H1 (cell line): ENCODE measurements at regions not wholly inside any gene's neighbourhood (a gene's known extent, or its start where the extent isn't known, plus 50 kb on each side); places are given as distances from the start of the nearest gene placed in this dataset.

ENCODE experiments used
- CTCF ChIA-PET: fragments of 300-600 bp; sonication (Branson Sonifier 250); formaldehyde crosslinking; loops from one replicate; lab custom pipeline; 2021; ENCODE audit not compliant: partially characterized antibody; lab: Charles Lee
- POLR2A ChIA-PET: fragments of 300-600 bp; sonication (Branson Sonifier 250); formaldehyde crosslinking; loops from one replicate; lab custom pipeline; 2021; ENCODE audit warnings: inconsistent platforms; ENCODE audit not compliant: partially characterized antibody; lab: Charles Lee
- DNase-seq, 2 experiments: peaks; one replicate each; pipeline versions ENCODE4 v3.0.0 to v3.0.0-alpha.2; 2010 to 2022; ENCODE audit warnings: low spot score in 2 of 2, low read depth in 1 of 2, mixed read lengths in 1 of 2
- FAIRE-seq: peaks from 2 replicates; lab custom pipeline; 2011; peaks lifted over from hg19 to GRCh38; lab: Jason Lieb, UNC
- H2AFZ ChIP-seq: 2 replicates; pipeline ENCODE4 v1.8.1; 2012; ENCODE audit warnings: low read length, inconsistent platforms
- H2AK5ac ChIP-seq: 2 replicates; pipeline ENCODE4 v1.6.1; 2013; ENCODE audit warnings: low read depth, low read length
- H2BK120ac ChIP-seq: replicated peaks from 2 replicates; pipeline ENCODE3; 2013; ENCODE audit warnings: low read depth, low read length, inconsistent platforms
- H2BK12ac ChIP-seq: 2 replicates; pipeline ENCODE4 v1.6.1; 2013; ENCODE audit warnings: low read depth, low read length
- H2BK15ac ChIP-seq: 2 replicates; pipeline ENCODE4 v1.6.1; 2013; ENCODE audit warnings: low read length
- H2BK20ac ChIP-seq: 2 replicates; pipeline ENCODE4 v1.6.1; 2013; ENCODE audit warnings: low read length
- H2BK5ac ChIP-seq: 2 replicates; pipeline ENCODE4 v1.6.1; 2013; ENCODE audit warnings: low read depth, low read length
- H3K14ac ChIP-seq: 2 replicates; pipeline ENCODE4 v1.6.1; 2013; ENCODE audit warnings: inconsistent platforms; ENCODE audit not compliant: insufficient read length
- H3K18ac ChIP-seq: 2 replicates; pipeline ENCODE4 v1.6.1; 2013; ENCODE audit warnings: low read length; ENCODE audit errors: extremely low read depth
- H3K23ac ChIP-seq: 2 replicates; pipeline ENCODE4 v1.6.1; 2013; ENCODE audit warnings: inconsistent platforms; ENCODE audit not compliant: insufficient read length
- H3K23me2 ChIP-seq: 2 replicates; pipeline ENCODE4 v1.6.1; 2013; ENCODE audit warnings: low read depth, low read length
- H3K27ac ChIP-seq: 2 replicates; pipeline ENCODE4 v1.6.1; 2011; ENCODE audit warnings: low read depth, low read length, inconsistent platforms
- H3K27me3 ChIP-seq, 4 experiments: replicated peaks in 1 of 4; 1 replicate in 1 of 4; 2 replicates in 3 of 4; pipeline versions ENCODE4 v1.6.1 to v1.8.1; 2011 to 2013; ENCODE audit warnings: low read length in 3 of 4, mild to moderate bottlenecking in 3 of 4, inconsistent platforms in 2 of 4, mixed read lengths in 2 of 4, moderate library complexity in 1 of 4; ENCODE audit not compliant: control insufficient read depth in 3 of 4, insufficient read depth in 3 of 4; ENCODE audit errors: extremely low read depth in 1 of 4
- H3K36me3 ChIP-seq, 4 experiments: 2 replicates each; pipeline versions ENCODE4 v1.6.1 to v1.8.1; 2011 to 2013; ENCODE audit warnings: mild to moderate bottlenecking in 4 of 4, low read length in 3 of 4, moderate library complexity in 2 of 4, control low read depth in 1 of 4, inconsistent platforms in 1 of 4; ENCODE audit not compliant: insufficient read depth in 4 of 4, control insufficient read depth in 2 of 4
- H3K4ac ChIP-seq: replicated peaks from 2 replicates; pipeline ENCODE3; 2013; ENCODE audit warnings: low read length, low read depth, mixed read lengths, inconsistent platforms; ENCODE audit not compliant: insufficient read length
- H3K4me1 ChIP-seq, 4 experiments: replicated peaks in 1 of 4; 1 replicate in 1 of 4; 2 replicates in 3 of 4; pipeline versions ENCODE4 v1.6.1 to v1.8.1; 2011 to 2013; ENCODE audit warnings: low read length in 3 of 4, inconsistent platforms in 2 of 4, mixed read lengths in 1 of 4; ENCODE audit not compliant: insufficient read depth in 4 of 4, control insufficient read depth in 3 of 4
- H3K4me2 ChIP-seq, 2 experiments: 2 replicates each; pipeline versions ENCODE4 v1.6.1 to v1.8.1; 2011 to 2013; ENCODE audit warnings: low read depth in 2 of 2, low read length in 2 of 2, control low read depth in 1 of 2, inconsistent platforms in 1 of 2, mild to moderate bottlenecking in 1 of 2; ENCODE audit not compliant: insufficient read depth in 1 of 2
- H3K4me3 ChIP-seq, 4 experiments: fragments of 200-600, 300-600 bp in 1 of 4; sonication (generic), shearing (Covaris generic), sonication (Bioruptor Twin) in 1 of 4; 2 replicates each; pipeline versions ENCODE4 v1.5.1 to v1.8.1; 2011 to 2016; ENCODE audit warnings: low read length in 4 of 4, low read depth in 3 of 4, control low read depth in 2 of 4, inconsistent platforms in 2 of 4, mild to moderate bottlenecking in 2 of 4, mixed read lengths in 1 of 4, moderate library complexity in 1 of 4; ENCODE audit not compliant: insufficient read depth in 2 of 4; ENCODE audit errors: extremely low read depth in 1 of 4
- H3K56ac ChIP-seq: replicated peaks from 2 replicates; pipeline ENCODE3; 2013; ENCODE audit warnings: low read depth, mild to moderate bottlenecking, mixed read lengths, low read length, inconsistent platforms; ENCODE audit not compliant: insufficient read length
- H3K79me1 ChIP-seq: 2 replicates; pipeline ENCODE4 v1.6.1; 2013; ENCODE audit warnings: low read depth, low read length, control low read depth
- H3K79me2 ChIP-seq, 2 experiments: 2 replicates each; pipeline versions ENCODE4 v1.6.1 to v1.8.1; 2012 to 2013; ENCODE audit warnings: low read length in 2 of 2, mild to moderate bottlenecking in 2 of 2, inconsistent platforms in 1 of 2; ENCODE audit not compliant: insufficient read depth in 2 of 2, control insufficient read depth in 1 of 2
- H3K9ac ChIP-seq, 4 experiments: replicated peaks in 1 of 4; 1 replicate in 1 of 4; 2 replicates in 3 of 4; pipeline versions ENCODE4 v1.6.1 to v1.8.1; 2011 to 2013; ENCODE audit warnings: low read depth in 3 of 4, low read length in 3 of 4, control low read depth in 2 of 4, mild to moderate bottlenecking in 2 of 4, moderate library complexity in 2 of 4, inconsistent platforms in 1 of 4; ENCODE audit errors: extremely low read depth in 1 of 4
- H3K9me3 ChIP-seq, 2 experiments: 2 replicates each; pipeline versions ENCODE4 v1.6.1 to v1.8.1; 2012 to 2013; ENCODE audit warnings: mild to moderate bottlenecking in 2 of 2, moderate library complexity in 2 of 2, control low read depth in 1 of 2, inconsistent platforms in 1 of 2, low read depth in 1 of 2, low read length in 1 of 2, mixed read lengths in 1 of 2; ENCODE audit not compliant: insufficient read depth in 2 of 2
- H4K20me1 ChIP-seq, 2 experiments: replicated peaks in 1 of 2; 2 replicates each; pipeline versions ENCODE3 to v1.8.1; 2011 to 2013; ENCODE audit warnings: inconsistent platforms in 2 of 2, low read length in 2 of 2, mild to moderate bottlenecking in 1 of 2; ENCODE audit not compliant: insufficient read depth in 2 of 2, control insufficient read depth in 1 of 2
- H4K5ac ChIP-seq: 2 replicates; pipeline ENCODE4 v1.6.1; 2013; ENCODE audit warnings: low read length, low read depth, mixed read lengths, inconsistent platforms; ENCODE audit not compliant: insufficient read length
- H4K8ac ChIP-seq: 2 replicates; pipeline ENCODE4 v1.8.0; 2013; ENCODE audit warnings: mild to moderate bottlenecking, moderate library complexity, low read length, inconsistent platforms; ENCODE audit not compliant: insufficient read depth; ENCODE audit errors: extremely low read depth
- H4K91ac ChIP-seq: replicated peaks from 2 replicates; pipeline ENCODE3; 2013; ENCODE audit warnings: low read length, mixed read lengths, inconsistent platforms; ENCODE audit not compliant: insufficient read length
- ASH2L ChIP-seq: fragments of 200-600, 300-600 bp; sonication (generic); IDR thresholded peaks from one replicate; pipeline ENCODE4 v1.7.1; 2017; ENCODE audit warnings: low read length
- HDAC2 ChIP-seq, 2 experiments: fragments of 300-600 bp in 1 of 2; sonication (generic) in 1 of 2; IDR thresholded peaks; 2 replicates each; pipeline ENCODE4 v1.6.1; 2011 to 2012; ENCODE audit warnings: low read depth in 2 of 2, low read length in 2 of 2, mild to moderate bottlenecking in 2 of 2, moderate library complexity in 2 of 2, borderline replicate concordance in 1 of 2, inconsistent platforms in 1 of 2
- KDM5A ChIP-seq: fragments of 200-600 bp; IDR thresholded peaks from 2 replicates; pipeline ENCODE4 v1.7.1; 2012; ENCODE audit warnings: mild to moderate bottlenecking, low read length, inconsistent platforms, mixed read lengths
- RBBP5 ChIP-seq: IDR thresholded peaks from 2 replicates; pipeline ENCODE4 v1.7.1; 2012; ENCODE audit warnings: low read depth, mild to moderate bottlenecking, inconsistent platforms, low read length, moderate library complexity, borderline replicate concordance
- SP4 ChIP-seq: IDR thresholded peaks from 2 replicates; pipeline ENCODE4 v1.6.1; 2012; ENCODE audit warnings: low read length, inconsistent platforms
- TAF7 ChIP-seq: optimal IDR thresholded peaks from 2 replicates; pipeline ENCODE3; 2011; ENCODE audit warnings: low read depth, mild to moderate bottlenecking, inconsistent platforms, low read length, moderate library complexity, borderline replicate concordance
- TBP ChIP-seq: IDR thresholded peaks from 2 replicates; pipeline ENCODE4 v1.6.1; 2011; ENCODE audit warnings: low read depth, low read length, improper control_type of control experiment
- WGBS, 2 experiments: shearing (Covaris generic) in 1 of 2; methylation state at CpG; one replicate each; pipeline versions ENCODE4 v1.1.6 to v1.1.7; 2013 to 2015; ENCODE audit warnings: low lambda C conversion rate in 2 of 2, mixed read lengths in 2 of 2, inconsistent platforms in 1 of 2, low coverage in 1 of 2, missing lambda C conversion rate in 1 of 2; ENCODE audit not compliant: insufficient replicate concordance in 2 of 2, insufficient coverage in 1 of 2, insufficient read length in 1 of 2; ENCODE audit errors: extremely low coverage in 1 of 2, missing lambda C conversion rate in 1 of 2; 5-methylcytosine and 5-hydroxymethylcytosine counted together

DNA sequence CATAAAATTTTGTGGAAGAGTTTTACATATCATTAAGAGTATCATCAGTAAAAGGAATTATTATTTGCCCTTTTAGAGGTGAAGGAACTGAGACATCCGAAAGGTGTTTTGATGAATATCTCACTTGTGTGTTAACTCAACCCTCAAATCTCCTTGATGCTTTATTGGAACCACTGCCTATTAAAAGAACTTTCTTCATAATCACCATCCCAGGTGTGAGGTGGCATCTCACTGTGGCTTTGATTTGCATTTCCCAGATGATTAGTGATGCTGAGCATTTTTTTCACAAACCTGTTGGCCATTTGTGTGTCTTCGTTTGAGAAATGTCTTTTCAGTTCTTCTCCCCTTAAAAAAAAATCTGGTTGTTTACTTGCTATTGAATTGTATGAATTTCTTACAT lies 134.0 kb upstream of the SYN3 start:
- DNase-seq = no peak
- no peak overlapping the region for H3K27ac ChIP-seq
- H2BK120ac ChIP-seq = no peak overlapping the region
- no peak overlapping the region for H4K5ac ChIP-seq
- no peak overlapping the region for H2BK15ac ChIP-seq
- no peak overlapping the region for H3K4me3 ChIP-seq
- FAIRE-seq = no peak
- H2BK20ac ChIP-seq = no peak overlapping the region
- peaks cover 0 to 4% (median 2%) of the 10 kb centered on the region in 4 experiments; a peak in 3 of 7 replicates for H3K4me1 ChIP-seq
- H3K36me3 ChIP-seq = no peaks in the 10 kb centered on the region
- no peak overlapping the region for H2BK12ac ChIP-seq
- POLR2A ChIA-PET = no interaction called here
- H3K79me1 ChIP-seq = no peaks in the 10 kb centered on the region; the same call in 1 of the 2 replicates
- H3K4ac ChIP-seq = no peak overlapping the region
- no peak overlapping the region for H3K18ac ChIP-seq
- H3K56ac ChIP-seq = no peak overlapping the region
- no peak overlapping the region for H4K8ac ChIP-seq
- no peak overlapping the region for H3K14ac ChIP-seq
- TF ChIP-seq RBBP5 (no peak), SP4 (no peak), TBP (no peak), KDM5A (no peak), TAF7 (no peak), HDAC2 (IDR thresholded peaks at IDR 0.05; ENCODE audit: borderline replicate concordance in 1 of 2, low read depth in 2 of 2, low read length in 2 of 2) (no peak), ASH2L (no peak)
- H4K91ac ChIP-seq = no peak overlapping the region
- H2AFZ ChIP-seq = no peak overlapping the region
- no peaks in the 10 kb centered on the region for H3K9me3 ChIP-seq
- WGBS, 2 experiments = 83% methylated on average over 2 of the region's 2 CpGs; no CpG with 5 or more reads in 1 of the 2 experiments
- CTCF ChIA-PET = no interaction called here
- no peaks in the 10 kb centered on the region for H3K23me2 ChIP-seq
- no peak overlapping the region for H3K23ac ChIP-seq
- H4K20me1 ChIP-seq = no peaks in the 10 kb centered on the region
- H2BK5ac ChIP-seq = no peak overlapping the region
- H2AK5ac ChIP-seq = no peak overlapping the region
- no peaks in the 10 kb centered on the region for H3K79me2 ChIP-seq
- H3K27me3 ChIP-seq = no peaks in the 10 kb centered on the region
- H3K4me2 ChIP-seq = no peak overlapping the region
- H3K9ac ChIP-seq = no peak overlapping the region
